Epithelial cell of prostate (primary cell): ENCODE measurements at regions not wholly inside any gene's neighbourhood (a gene's known extent, or its start where the extent isn't known, plus 50 kb on each side); places are given as distances from the start of the nearest gene placed in this dataset.

Source experiments
- DNase-seq: peaks from one replicate; pipeline ENCODE4 v3.0.0-alpha.2; 2011; ENCODE audit warnings: low read depth, low spot score
- H3K27ac ChIP-seq: fragments of 450-650 bp; 2 replicates; pipeline ENCODE4 v1.5.1; 2017; ENCODE audit warnings: mild to moderate bottlenecking

DNA sequence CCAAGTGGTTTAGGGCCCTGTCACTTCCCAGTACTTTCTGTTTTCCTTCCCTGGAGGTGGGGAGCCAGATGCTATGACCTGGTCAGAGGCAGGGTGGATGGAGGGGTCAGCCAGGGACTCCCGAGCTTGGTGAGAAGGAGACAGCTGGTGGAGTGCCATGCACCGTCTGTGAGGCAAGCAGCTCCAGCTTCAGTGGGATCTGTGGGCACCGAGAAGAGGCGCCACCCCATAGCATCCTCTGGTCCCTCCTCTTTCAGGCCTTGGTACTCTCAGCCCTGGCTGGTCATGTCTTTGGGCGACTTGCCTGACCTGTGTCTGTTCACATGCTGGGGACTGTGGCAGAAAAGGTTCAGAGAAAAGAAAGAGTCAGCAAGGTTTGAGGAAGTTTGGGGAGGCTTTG, 299.3 kb upstream of the N4BP1 start:
- DNase-seq, result no peak
- no peak overlapping the region for H3K27ac ChIP-seq

- H3K27ac ChIP-seq, result no peak overlapping the region
- no peak for DNase-seq
These were observed 298.1 kb upstream of the N4BP1 start for GRCh38 chr16:48907906-48908634.

DNA sequence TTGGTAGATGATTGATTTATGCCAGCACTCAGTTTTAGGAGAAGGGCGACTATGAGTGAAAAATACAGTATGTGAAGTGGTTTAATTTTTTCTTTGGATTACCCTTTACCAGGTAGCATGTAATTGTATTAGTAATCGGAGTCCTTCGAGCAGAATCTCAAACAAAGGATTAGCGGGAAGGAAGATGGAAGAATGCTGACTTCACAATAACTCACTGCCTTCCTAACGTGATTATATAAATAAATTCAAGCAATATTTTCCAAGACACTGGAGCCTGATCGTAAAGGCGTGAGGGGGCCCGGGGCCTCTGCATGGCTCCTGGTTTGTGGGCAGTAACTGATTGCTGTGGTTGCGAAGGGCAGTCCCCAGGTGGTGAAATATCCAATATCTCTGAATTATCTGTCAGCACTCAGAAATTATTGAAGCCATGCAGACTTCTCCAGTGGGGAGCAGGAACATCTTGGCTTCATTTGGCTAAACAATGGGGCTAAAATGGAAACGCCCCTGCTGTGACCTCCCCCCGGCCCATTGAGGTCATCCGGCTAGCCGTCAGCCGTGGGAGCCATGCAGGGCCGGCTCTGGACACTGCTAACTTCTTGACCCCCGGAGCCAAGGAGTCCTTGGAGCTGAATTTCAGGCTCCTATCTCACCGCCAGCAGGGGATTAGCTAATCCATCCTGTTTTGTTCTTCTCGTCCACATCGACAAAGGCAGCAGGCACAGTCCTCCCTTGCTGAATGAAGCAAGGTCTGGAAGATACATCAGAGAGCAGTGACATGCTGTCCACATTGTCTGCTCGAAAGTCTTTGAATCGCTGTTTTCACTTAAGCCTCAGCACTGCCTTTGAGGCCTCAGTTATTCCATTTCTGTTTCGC, 295.9 kb upstream of the N4BP1 start:
- no peak for DNase-seq
- H3K27ac ChIP-seq, result no peak overlapping the region

DNA sequence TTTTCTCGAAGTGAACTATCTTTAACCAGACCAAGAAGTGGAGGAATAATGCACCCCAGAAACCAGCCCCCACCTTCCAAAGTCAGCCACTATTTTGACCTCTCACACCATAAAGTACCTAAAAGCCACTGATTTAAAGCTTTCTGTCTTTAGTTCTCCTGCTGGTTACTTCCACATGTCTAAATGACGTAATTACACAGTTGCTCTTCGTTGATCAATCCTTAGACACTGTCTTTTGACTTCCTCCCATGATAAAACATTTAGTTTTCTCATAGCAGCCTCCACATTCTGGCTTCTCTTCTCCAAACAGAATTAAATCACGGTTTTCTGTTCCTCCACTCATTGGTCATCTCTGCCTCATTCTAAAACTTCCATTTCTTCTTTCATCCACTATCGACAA, 294.4 kb upstream of the N4BP1 start:
- H3K27ac ChIP-seq, result no peak overlapping the region
- no peak for DNase-seq

- no peak overlapping the region for H3K27ac ChIP-seq
- no peak for DNase-seq
These were observed 293.1 kb upstream of the N4BP1 start for GRCh38 chr16:48903039-48903438.

DNA sequence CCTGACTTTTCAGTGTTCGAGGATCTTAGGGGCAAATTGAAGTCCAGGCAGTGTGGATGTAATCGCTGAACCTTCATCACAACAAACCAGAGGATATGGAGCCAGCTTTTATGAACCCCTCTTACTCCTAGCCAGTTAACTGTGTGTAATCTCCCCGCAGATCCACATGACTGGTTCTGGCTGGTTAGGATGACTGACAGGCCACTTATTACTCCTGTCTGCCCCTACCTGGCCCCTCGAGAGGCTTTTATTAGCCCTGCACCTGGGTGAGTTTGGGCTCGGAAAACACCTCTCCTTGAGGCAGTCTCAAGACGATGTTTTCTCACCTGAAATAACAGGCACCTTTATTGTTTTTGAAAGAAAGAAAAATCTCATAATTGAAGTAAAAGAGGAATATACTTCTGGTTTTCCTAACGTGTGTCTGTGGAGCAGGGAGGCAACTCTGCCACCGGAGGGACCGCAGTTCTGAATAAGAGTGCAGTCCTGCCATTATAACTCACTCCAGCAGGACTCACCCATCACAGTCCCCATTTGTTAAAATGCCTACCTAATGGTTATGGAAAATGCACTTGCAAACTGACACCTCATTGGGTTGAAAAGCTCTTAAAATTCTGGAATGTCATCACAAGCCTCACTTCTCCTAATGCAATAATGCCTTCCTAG, 291.9 kb upstream of the N4BP1 start:
- no peak for DNase-seq
- no peak overlapping the region for H3K27ac ChIP-seq

GRCh38 chr16:48899500-48899899, 289.5 kb upstream of the N4BP1 start:
- no peak overlapping the region for H3K27ac ChIP-seq
- no peak for DNase-seq

DNA sequence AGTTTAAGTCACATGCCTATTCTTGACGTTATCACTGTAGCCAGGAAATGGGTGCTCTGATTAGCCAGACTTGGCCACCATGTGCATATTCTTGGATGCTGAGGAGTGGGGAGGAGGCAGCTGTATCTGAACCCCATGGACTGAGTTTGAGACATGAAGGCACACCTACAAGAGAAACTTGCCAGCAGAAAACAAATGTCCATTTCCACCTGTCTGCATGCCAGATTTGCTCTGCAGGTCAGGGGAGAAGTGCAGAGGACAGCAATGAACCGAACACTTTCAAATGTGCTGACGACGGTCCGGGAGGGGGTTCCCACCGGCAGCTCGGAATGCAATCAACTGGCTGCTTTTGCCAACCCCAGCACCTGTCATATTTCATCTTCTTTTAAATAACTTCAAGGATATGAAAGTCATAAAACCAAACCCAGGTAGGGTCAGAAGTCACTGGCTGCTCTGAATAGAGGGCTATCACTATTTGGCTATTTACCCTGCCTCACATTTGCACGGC, 287.8 kb upstream of the N4BP1 start:
- H3K27ac ChIP-seq, result no peak overlapping the region
- no peak for DNase-seq

DNA sequence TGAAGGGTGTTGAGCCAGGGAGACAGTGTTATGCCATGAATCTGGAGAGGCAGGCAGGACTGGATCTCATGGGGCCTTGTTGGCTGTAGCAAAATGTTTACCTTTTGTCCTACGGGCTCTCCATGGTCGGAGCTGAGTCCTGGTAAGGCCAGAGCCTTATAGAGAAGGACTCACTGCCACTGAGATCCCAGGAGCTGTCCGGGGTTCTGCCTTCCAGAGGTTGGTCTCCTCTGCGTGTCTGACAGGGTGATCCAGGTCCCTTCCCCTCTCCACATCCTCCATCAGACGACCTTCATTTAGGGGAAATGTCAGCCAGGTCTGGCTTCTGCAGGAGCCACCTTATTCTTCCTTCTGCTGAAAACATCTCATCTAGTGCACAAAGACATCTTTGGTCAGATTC, 285.2 kb upstream of the N4BP1 start:
- no peak overlapping the region for H3K27ac ChIP-seq
- no peak for DNase-seq

GRCh38 chr16:48892893-48893292, 282.9 kb upstream of the N4BP1 start:
- no peak for DNase-seq
- H3K27ac ChIP-seq, result no peak overlapping the region

DNA sequence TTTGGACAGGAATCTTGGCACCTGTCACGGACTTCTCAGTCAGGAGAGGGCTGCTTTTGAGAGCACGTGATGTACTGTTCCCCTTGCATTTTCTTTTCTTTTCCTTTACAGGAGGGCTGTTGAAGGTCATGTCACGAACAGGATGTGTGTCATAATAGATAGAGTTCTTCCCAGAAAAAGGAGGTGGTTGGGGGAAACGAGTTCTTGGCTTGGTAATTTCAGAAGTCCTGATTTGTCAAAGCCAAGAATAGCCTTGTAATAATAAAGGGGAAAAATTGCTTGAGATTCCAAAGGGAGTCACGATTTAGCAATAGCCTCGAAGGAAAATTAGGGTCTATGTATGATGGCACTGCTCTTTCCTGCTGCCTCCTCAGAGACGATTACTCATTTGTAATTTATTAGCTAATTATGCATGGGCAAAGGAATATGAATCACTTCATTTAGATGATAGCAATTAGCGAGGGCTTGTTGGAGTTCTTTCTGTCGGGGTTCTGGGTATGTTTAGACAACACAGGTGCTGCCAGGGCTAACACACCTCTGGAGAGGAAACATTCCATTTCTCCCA, 277.7 kb upstream of the N4BP1 start:
- H3K27ac ChIP-seq, result no peak overlapping the region
- DNase-seq, result no peak

GRCh38 chr16:48885471-48885870, 275.5 kb upstream of the N4BP1 start:
- DNase-seq, result no peak
- H3K27ac ChIP-seq, result no peak overlapping the region

- no peak overlapping the region for H3K27ac ChIP-seq
- no peak for DNase-seq
These were observed 271.3 kb upstream of the N4BP1 start for GRCh38 chr16:48881272-48881671.

- H3K27ac ChIP-seq, result no peak overlapping the region
These were observed 269.5 kb upstream of the N4BP1 start for GRCh38 chr16:48879223-48880122.

DNA sequence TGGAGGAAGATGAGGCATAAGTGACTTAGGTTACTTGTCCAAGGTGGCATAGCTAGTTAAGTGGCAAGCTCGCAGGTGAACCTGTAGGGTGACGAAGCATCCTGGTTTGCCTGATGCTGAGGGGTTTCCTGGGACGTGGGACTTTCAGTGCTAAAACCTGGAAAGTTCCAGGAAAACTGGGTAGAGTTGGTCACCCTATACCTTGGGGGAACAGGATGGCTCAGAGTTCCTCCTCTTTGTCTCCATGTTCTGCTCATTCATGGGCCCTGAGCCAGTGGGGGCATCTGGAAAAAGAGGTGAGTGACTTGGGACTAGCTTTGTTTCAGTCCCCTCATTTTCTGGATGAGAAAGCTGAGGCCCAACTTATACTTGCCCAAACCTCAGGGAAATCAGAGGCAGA, 268.0 kb upstream of the N4BP1 start:
- DNase-seq, result no peak

More at GRCh38 chr16:48879223-48880122, 269.5 kb upstream of the N4BP1 start:
- no peak for DNase-seq

GRCh38 chr16:48870141-48870540, 260.2 kb upstream of the N4BP1 start:
- no peak overlapping the region for H3K27ac ChIP-seq
- DNase-seq, result no peak

More for the DNA sequence above, 268.0 kb upstream of the N4BP1 start:
- H3K27ac ChIP-seq, result no peak overlapping the region

DNA sequence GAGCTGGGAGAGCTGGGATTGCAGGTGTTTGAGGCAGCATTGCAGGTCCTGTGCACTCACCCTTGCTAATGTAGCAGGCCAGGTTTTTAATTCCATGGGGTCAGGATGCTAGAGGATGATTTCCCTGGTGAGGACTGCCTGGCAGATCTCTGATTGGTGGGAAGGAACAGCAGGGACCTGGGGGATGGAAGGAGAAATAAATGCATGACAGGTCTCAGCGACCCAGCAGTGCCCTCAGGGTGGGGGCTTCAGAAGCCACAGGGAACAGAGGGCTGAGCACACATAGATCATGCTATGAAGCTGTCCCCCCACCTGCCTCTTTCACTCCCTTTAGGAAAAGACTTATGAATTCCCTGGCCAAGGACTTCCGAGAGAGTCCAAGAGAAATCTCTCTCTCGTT, 255.5 kb upstream of the N4BP1 start:
- H3K27ac ChIP-seq, result no peak overlapping the region
- no peak for DNase-seq

DNA sequence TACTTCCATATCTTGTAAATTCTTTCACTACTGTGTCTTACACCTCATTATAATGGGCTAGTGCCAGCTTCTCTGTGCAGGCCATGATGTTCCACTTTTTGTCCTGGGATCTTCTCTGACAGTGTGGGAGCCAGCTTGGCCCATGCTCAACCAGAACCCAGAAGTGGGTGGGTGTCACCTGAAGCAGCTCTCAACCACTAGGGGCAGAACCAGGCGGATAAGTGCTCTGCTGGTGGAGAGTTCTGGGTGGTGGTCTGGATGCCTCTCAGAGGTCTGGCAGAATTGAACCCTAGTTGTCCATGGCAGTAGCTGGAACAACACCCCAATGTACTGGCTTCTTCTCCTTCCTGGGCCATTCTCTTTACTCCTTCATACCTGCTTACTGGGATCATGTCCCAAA, 254.1 kb upstream of the N4BP1 start:
- no peak overlapping the region for H3K27ac ChIP-seq
- no peak for DNase-seq

- no peak overlapping the region for H3K27ac ChIP-seq
- peak; percentile 29 for DNase-seq
These were observed 252.1 kb upstream of the N4BP1 start for GRCh38 chr16:48862087-48862532.
